ENCODE measurements at regions not wholly inside any gene's neighbourhood (a gene's known extent, or its start where the extent isn't known, plus 50 kb on each side); places are given as distances from the start of the nearest gene placed in this dataset.

GRCh38 chr20:22369100-22369499, 215.3 kb downstream of the FOXA2 start:
- H3K4me2 ChIP-seq (ENCODE audit: low read depth, low read length): no peak overlapping the region
- H3K27ac ChIP-seq (ENCODE audit: extremely low read length, insufficient read depth, low read length): no peak overlapping the region
- H3K9me3 ChIP-seq (ENCODE audit: low read length): no peaks in the 10 kb centered on the region
- H2AFZ ChIP-seq (ENCODE audit: low read length): no peak overlapping the region
- H3K27me3 ChIP-seq (ENCODE audit: control insufficient read depth in 1 of 2, insufficient read depth in 2 of 2, low read length in 2 of 2): peaks cover 2 to 29% of the 10 kb centered on the region in 2 experiments; a peak in 4 of 5 replicates
- ChIA-PET CTCF (ENCODE audit: low intra/inter-chr PET ratio, low total read pairs) (no interaction called here), POLR2A (no interaction called here)
- ATAC-seq (no peak), DNase-seq (ENCODE audit: low spot score) (no peak), FAIRE-seq (no peak)
- no peak overlapping the region for H3K9ac ChIP-seq (ENCODE audit: insufficient read depth, low read depth, low read length)
- no peaks in the 10 kb centered on the region for H3K4me1 ChIP-seq (ENCODE audit: insufficient read depth, low read length)
- no TSS peak for BruUV-seq (replicated peaks)
- no peaks in the 10 kb centered on the region for H4K20me1 ChIP-seq (ENCODE audit: insufficient read depth, low read length)
- no peaks in the 10 kb centered on the region for H3K79me2 ChIP-seq (ENCODE audit: insufficient read depth, low read length)
- intact Hi-C loops (cut with micrococcal nuclease; ENCODE audit: unreplicated experiment): no loop called here
- no peak overlapping the region for H3K4me3 ChIP-seq (replicated peaks in 1 of 3; ENCODE audit: insufficient read depth in 1 of 3, low read depth in 2 of 3, low read length in 3 of 3)
- TF ChIP-seq CBX2 (IDR thresholded peaks at IDR 0.05; ENCODE audit: low read depth, low read length) (no peak), CBX2 (CRISPR knock-in tag; IDR thresholded peaks at IDR 0.05; ENCODE audit: low read depth) (no peak), ZNF496 (CRISPR knock-in tag; IDR thresholded peaks at IDR 0.05; ENCODE audit: insufficient replicate concordance) (no peak), ZNF143 (CRISPR knock-in tag; IDR thresholded peaks at IDR 0.05) (no peak), POLR2AphosphoS5 (IDR thresholded peaks at IDR 0.05; ENCODE audit: low read depth, low read length) (no peak), PHF20 (CRISPR knock-in tag; IDR thresholded peaks at IDR 0.05) (no peak)
- 9% methylated on average over 3 of the region's 3 CpGs for WGBS (ENCODE audit: low lambda C conversion rate)
- H3K36me3 ChIP-seq (replicated peaks in 1 of 2; ENCODE audit: control insufficient read depth in 1 of 2, insufficient read depth in 2 of 2, low read length in 2 of 2): no peaks in the 10 kb centered on the region
- in situ Hi-C loops (cut with HindIII; ENCODE audit: extremely low pct_ligation_motif_present, low pct_unique_long_range_greater_than_20kb): no loop called here

GRCh38 chr20:22368235-22368634, 216.1 kb downstream of the FOXA2 start:
- no peak for TF ChIP-seq BHLHE40 (IDR thresholded peaks at IDR 0.05; ENCODE audit: low read length)
- in situ Hi-C loops (cut with HindIII; ENCODE audit: extremely low pct_ligation_motif_present, low pct_unique_long_range_greater_than_20kb): no loop called here
- Histone ChIP-seq H3K27ac (ENCODE audit: extremely low read length, insufficient read depth, low read length) (no peak overlapping the region), H3K4me1 (ENCODE audit: insufficient read depth, low read length) (no peaks in the 10 kb centered on the region), H3K36me3 (replicated peaks in 1 of 2; ENCODE audit: control insufficient read depth in 1 of 2, insufficient read depth in 2 of 2, low read length in 2 of 2) (no peaks in the 10 kb centered on the region), H3K9me3 (ENCODE audit: low read length) (no peaks in the 10 kb centered on the region), H3K4me3 (replicated peaks in 1 of 3; ENCODE audit: insufficient read depth in 1 of 3, low read depth in 2 of 3, low read length in 3 of 3) (no peak overlapping the region), H3K79me2 (ENCODE audit: insufficient read depth, low read length) (no peaks in the 10 kb centered on the region), H3K27me3 (ENCODE audit: control insufficient read depth in 1 of 2, insufficient read depth in 2 of 2, low read length in 2 of 2) (peaks cover 2 to 29% of the 10 kb centered on the region in 2 experiments; a peak in 4 of 5 replicates), H2AFZ (ENCODE audit: low read length) (no peak overlapping the region), H4K20me1 (ENCODE audit: insufficient read depth, low read length) (no peaks in the 10 kb centered on the region), H3K4me2 (ENCODE audit: low read depth, low read length) (no peak overlapping the region), H3K9ac (ENCODE audit: insufficient read depth, low read depth, low read length) (no peak overlapping the region)
- CTCF ChIA-PET (ENCODE audit: low intra/inter-chr PET ratio, low total read pairs): no interaction called here
- DNase-seq (ENCODE audit: low spot score): no peak
- ATAC-seq: no peak
- intact Hi-C loops (cut with micrococcal nuclease; ENCODE audit: unreplicated experiment): no loop called here
- FAIRE-seq: no peak
- no TSS peak for BruUV-seq (replicated peaks)
- 28% methylated on average over 4 of the region's 4 CpGs for WGBS (ENCODE audit: low lambda C conversion rate)
- POLR2A ChIA-PET: no interaction called here

Measured in HepG2 (cell line).